ENCODE measurements at regions not wholly inside any gene's neighbourhood (a gene's known extent, or its start where the extent isn't known, plus 50 kb on each side); places are given as distances from the start of the nearest gene placed in this dataset.

DNA sequence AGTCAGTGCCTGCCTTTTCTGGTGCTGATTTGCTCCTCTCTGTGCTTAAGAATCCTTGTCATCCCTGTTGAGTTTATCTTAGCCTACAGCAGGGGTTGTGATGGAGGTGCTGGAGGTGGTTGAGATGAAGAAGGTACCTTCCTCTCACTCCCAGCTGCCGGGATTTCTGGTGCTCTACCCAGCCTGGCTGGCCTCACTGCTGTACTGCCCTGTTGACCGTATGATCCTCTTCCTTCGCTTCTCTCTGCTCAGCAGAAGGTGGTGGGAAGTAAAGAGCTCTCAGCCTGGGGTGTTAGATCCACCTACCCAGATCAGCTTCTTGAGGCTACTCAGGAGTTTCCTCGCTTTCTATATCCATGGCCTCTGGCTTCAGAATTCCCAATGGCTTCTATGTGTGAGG, 101.0 kb upstream of the NXT1 start:
- FAIRE-seq = no peak

GRCh38 chr20:23248461-23248882, 102.1 kb upstream of the NXT1 start:
- no peak for FAIRE-seq

DNA sequence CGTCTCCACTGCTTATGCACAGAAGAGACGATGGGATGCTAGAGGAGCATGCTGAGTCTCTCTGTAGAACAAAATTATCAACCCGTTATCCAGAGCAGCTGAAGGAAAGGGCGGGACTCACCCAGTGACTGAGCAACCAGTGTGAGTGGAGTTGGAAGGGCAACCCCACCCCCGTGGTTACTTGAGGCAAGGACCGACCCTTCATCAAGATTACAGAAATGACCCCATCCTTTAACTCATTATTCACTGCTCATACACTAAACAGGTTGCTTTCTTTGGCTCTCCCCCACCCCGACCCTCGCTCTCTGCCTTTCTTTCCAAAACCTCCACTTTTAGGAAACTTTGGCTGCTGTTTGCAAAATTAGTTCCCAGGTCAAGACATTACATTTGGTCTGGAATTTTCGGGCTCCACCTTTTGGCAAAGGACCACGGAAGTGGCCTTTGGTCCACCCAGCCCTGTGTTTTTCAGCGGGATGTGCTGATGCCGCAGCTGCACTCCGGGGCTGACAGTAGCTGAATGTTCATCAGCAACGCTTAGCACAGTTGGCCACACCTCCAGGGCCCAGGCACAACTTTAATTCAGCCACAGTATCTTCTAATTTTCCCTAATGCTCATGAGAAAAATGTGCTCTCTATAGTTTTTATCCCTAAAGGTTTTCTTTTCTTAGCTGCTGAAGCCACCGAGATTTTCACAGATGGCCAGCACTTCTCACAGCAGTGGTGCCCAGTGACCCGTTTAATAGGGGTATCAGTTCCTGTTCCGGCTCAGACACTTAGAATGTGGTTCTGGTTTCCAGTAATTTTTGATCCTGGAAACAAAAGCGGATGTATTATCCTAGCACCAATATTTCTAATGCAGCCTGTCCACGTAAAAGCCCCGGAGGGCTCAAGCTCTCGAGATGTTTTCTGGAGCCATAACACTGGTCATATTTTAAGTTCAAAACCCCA, 103.6 kb upstream of the NXT1 start:
- FAIRE-seq = no peak

DNA sequence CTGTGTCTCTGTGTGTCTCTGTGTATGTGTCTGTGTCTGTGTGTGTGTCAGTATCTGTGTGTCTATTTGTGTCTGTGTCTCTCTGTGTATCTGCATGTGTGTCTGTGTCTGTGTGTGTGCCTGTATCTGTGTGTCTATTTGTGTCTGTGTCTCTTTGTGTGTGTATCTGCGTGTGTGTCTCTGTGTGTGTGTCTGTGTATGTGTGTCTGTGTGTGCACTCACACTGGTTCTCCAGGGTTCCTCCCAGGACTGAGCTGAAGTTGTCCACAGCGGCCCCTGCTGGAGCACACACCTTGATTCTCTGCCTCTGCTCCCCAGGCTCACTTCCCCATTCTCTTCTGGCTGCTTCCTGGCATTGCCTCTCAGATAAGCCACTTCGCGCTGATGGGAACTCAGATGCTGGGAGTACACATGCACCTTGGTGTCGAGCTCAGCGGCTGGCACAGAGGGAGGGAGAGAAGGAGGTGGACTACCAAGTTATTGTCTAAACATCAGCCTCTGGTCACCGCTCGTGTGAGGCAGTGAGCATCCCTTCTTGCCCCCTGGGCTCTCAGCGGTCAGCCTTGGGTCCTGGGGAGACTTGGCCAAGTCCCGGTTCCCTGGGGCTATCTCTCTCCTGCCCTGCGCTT, 104.9 kb upstream of the NXT1 start:
- FAIRE-seq = no peak

GRCh38 chr20:23244916-23245552, 105.6 kb upstream of the NXT1 start:
- no peak for FAIRE-seq

DNA sequence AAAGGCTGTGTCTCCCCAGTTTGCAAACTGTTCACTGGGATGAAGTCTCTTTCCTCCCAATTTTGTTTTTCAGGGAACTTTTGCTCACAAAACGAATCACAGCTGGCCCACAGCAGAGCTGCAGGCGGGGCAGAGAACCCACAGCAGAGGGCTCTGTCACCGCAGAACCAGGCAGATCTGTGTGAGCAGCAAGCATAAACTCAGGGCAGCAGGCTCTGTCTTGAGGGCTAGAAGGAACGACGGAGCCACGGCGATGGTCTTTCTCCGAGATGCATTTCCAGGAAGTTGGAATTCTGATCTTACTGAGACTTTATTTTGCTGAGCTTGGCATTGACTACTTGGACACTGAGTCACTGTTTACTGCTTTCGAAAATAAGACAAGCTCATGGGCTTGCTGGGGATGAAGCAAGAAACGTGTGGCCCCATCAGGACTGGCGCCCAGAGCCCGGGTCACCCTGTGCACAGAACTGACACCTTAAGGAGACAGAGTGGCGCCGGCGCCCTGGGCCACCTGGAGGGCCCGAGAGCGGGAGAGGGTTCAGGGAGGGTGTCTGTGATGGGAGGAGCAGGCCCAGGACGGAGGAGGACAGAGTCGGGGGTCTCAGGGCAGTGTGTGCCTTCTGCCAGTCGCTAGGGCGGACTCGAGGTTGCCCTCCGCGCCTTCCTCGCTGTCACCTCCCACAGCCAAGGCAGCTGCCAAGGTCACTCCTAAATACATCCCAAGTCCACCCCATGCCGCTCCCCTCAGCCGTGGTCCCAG, 106.3 kb upstream of the NXT1 start:
- FAIRE-seq = no peak

DNA sequence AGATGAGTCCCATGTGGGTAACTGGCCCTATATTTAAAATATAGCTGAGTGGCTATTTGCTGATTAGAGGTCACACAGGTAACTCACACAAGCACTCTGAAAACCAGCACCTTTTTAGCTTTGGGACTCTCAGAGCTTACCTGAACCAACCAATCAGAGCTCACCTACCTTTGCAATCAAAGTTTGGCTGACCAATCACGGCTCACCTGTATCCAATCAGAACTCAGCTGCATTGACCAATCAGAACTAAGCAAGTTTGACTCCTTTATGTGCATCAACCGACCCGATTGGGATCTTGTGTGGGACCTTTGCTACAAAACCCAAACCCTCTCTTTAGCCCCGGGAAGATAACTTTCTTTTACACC, 106.8 kb upstream of the NXT1 start:
- FAIRE-seq = no peak

DNA sequence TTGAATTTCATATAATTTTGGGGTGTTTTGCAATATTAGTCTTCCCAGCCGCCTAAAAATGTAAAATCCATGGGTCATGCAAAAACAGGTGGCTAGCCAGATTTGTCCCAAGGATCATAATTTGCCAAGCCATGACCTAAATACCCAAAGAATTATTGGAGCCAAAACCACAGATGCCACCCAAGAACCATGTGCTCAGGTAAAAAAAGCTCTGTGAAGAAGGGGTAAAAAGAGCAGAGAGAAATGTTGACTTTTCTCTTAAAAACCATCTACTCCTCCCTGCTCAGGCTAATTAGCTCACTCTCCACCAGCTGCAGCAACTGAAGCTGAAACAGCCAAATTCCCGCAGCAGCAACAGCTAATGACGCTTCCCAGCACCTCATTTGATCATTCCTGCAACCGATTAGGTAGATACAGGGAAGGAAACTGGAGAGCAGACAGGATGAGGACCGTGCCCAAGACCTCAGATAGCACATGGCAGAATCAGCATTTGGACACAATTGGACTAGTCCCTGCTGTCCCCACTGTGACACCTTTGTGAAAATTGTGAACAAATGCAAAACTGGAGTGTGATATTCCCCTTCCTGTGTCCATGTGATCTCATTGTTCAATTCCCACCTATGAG, 107.9 kb upstream of the NXT1 start:
- no peak for FAIRE-seq

- no peak for FAIRE-seq
These were observed 108.5 kb upstream of the NXT1 start for GRCh38 chr20:23242104-23242503.

DNA sequence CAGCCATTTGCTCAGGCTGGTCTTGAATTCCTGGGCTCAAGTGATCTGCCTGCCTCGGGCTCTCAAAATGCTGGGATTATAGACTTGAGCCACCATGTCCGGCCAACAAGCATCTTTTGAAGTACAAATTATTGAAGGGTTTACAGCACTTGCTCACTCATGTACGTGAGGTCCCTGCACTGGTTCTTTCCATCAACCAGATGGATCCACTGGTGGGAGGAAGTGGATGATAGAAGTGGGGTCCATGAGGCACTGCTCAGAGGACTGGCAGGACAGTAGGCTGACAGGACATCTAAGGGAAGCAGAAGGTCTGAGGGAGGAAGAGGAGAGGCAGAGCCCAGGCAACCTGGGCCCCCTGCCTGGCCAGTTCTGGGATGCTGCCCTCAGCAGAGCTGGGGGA, 109.2 kb upstream of the NXT1 start:
- FAIRE-seq = no peak

- FAIRE-seq = no peak
These were observed 110.1 kb upstream of the NXT1 start for GRCh38 chr20:23240519-23240918.

DNA sequence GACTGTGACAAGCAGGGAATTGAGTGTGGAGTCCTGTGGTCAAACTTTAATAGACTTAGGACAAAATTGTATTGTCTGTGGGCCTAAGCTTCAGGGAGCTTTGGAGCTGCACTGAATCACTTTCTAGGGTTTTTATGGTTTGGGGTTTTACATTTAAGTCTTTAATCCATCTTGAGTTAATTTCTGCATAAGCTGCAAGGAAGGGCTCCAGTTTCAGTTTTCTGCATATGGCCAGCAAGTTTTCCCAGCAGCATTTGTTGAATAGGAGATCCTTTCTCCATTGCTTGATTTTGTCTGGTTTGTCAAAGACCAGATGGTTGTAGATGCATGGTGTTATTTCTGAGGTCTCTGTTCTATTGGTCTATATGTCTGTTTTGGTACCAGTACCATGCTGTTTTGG, 113.4 kb upstream of the NXT1 start:
- FAIRE-seq = no peak

- no peak for FAIRE-seq
These were observed 115.2 kb upstream of the NXT1 start for GRCh38 chr20:23235173-23236027.

DNA sequence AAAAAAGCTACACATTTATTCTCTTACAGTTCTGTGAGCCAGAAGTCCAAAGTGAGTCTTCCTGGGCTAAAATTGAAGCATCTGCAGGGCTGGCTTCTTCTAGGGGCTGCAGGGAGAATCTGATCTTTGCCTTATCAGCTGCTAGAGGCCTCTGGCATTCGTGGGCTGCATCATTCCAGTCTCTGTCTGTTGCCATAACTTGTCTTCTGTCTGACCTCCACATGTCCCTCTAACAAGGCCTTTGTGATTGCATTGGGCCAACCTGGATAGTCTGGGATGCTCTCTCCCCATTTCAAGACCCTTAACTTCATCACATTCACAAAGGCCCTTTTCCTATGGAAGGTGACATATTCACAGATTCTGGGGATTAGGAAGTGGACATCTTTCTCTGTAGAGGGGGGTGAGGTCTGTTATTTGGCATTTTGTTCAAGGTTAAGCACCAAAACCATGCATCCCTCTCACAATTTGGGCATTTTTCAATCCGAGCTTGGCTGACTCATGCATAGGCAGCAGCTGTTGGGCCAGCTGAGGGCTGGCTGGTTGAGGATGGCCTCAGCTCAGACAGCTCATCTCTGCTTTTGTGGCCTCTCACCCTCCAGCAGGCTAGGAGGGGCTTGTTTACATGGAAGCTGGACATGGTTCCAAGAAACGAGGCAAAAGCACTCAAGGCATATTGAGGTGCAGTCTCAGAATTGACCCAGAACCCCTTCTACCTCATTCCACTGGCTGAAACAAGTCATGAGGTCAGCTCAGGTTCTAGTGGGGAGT, 116.1 kb upstream of the NXT1 start:
- no peak for FAIRE-seq

DNA sequence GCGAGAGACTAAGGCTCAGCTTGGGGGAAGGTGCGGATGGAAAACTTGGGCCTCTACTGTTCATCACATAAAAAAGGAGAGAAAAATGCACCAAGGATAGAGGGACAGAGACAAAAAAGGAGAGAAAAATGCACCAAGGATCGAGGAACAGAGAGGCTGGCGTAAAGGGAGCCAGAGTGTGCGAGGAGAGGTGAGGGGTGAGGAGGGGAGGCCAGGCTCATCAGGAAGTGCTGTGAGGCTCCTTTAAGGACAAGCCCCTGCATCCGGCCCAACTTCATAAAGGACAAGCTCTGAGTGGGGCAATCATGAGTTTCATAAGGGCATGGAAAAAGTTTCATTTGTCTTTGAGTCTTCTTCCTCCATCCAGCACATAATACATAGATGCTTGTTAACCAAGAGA, 117.2 kb upstream of the NXT1 start:
- no peak for FAIRE-seq

DNA sequence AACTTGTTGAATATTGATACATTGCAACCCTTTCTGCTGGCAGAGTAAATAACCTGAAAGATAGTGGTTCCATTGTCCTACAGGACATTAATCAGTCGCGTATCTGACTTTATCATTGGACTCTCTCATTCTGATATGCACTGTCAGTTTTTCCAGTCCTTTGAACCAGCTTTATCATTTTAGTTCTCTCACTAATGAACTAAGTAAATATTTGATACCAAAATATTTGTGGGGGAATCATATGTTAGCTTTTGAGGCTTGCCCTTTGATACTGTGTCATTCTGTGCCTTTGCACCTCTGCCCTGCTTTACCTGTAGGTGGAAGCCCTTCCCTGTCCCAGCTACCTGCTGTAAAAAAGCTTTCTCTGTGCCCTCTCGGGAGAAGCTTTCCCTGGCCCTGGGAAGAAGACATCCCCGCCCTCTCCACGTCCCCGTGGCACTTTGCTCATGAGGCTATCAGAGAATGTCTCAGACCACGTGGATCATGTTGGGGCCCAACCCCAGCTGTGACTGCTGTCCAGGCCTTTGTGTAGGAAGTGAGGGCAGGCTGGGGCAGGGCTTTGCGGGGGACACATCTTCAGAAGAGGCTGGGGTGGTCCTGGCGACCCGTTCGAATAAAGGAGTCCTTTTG, 117.8 kb upstream of the NXT1 start:
- no peak for FAIRE-seq

DNA sequence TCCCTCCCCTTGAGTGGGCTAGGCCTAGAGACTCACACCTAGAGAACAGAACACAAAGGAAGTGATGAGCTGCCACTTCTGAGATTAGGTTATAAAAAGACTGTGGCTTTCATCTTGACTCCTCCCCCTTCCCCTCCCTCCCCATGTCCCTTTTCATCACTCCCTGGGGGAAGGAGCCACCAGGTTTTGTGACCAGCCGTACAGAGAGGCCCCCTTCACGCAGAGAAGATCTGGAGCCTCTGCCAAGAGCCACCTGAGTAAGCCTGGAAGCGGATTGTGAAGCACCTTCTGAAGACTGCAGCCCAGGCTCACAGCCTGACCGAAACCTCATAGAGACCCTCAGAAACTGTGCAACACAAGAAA, 118.4 kb upstream of the NXT1 start:
- no peak for FAIRE-seq

- FAIRE-seq = no peak
These were observed 118.9 kb upstream of the NXT1 start for GRCh38 chr20:23231561-23232218.

DNA sequence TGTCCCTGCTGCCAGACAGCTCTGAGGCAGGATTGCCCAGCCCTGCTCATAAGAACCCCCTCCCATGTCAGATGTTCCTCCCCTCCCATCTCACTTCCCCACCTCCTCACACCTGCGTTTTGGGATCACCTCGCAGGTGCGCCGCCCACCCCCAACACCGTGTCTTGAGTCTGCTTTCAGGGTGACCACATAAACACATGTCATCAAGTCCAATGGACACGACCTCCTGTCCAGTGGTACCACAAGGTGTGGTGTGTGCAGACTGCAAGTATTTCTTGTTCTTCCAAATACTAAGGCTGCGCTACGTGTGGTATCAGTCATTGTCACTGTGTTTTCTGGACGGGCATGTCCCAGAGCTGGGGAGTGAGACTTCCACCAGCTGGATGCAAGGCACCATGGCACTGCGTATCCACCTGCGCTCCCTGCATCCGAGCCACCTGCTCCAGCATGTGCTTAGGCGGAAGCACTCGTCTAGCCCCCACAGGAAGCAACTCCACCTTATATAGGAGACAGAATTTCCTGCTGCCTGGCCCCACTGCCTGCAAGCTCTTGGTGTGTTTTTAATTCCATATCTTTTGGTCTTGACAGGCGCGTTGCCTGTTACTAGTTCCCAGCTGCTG, 119.7 kb upstream of the NXT1 start:
- FAIRE-seq = no peak

DNA sequence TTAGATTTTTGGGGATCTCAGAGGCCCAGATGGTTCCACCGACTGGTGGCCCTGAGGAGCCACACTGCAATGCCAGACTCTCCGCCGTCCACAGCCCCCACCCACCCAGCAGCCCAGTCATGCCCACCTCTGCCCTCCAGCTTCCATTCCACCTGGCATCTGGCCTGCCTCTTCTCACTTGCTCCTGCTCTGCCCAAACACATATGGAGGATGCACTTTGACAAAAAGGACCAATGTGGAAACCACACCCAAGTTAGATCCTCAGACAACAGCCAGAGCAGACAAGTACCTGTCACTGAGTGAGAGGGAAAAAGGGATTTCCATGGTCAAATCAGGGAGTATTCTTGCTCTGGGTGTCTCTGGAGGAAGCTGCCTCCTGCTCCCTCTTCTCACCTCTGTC, 120.6 kb upstream of the NXT1 start:
- FAIRE-seq = no peak

Data from G401.6 (cell line).